ENCODE measurements at regions not wholly inside any gene's neighbourhood (a gene's known extent, or its start where the extent isn't known, plus 50 kb on each side); places are given as distances from the start of the nearest gene placed in this dataset.
"Not testable (repeated sequence)": the region's sequence is repeated elsewhere in the genome, so short reads cannot be mapped to it uniquely, and the experiment has no call there.

- no peak for DNase-seq
Measured at GRCh38 chr4:162938738-162939485, 227.8 kb downstream of the NAF1 start.

GRCh38 chr4:162935214-162935613, 231.5 kb downstream of the NAF1 start:
- no peak for DNase-seq

- DNase-seq: no peak
Measured at GRCh38 chr4:162931286-162931685, 235.4 kb downstream of the NAF1 start.

- DNase-seq: no peak
Measured at GRCh38 chr4:162921178-162921785, 245.4 kb downstream of the NAF1 start.

GRCh38 chr4:162920649-162921048, 246.0 kb downstream of the NAF1 start:
- no peak for DNase-seq

- DNase-seq: no peak
Measured at GRCh38 chr4:162912482-162912881, 254.2 kb downstream of the NAF1 start.

- DNase-seq: no peak
Measured at GRCh38 chr4:162911349-162911748, 255.3 kb downstream of the NAF1 start.

GRCh38 chr4:162909952-162910351, 256.7 kb downstream of the NAF1 start:
- DNase-seq: no peak

GRCh38 chr4:162894387-162894786, 272.3 kb downstream of the NAF1 start:
- no peak for DNase-seq

- peak in 1 of 5 experiments; percentile 82 for DNase-seq
Measured at GRCh38 chr4:162891788-162892707, 274.6 kb downstream of the NAF1 start.

- no peak for DNase-seq
Measured at GRCh38 chr4:162878096-162878495, 288.6 kb downstream of the NAF1 start.

- no peak for DNase-seq
Measured at GRCh38 chr4:162874748-162875147, 291.9 kb downstream of the NAF1 start.

- DNase-seq: no peak
Measured at GRCh38 chr4:162871990-162872389, 294.7 kb downstream of the NAF1 start.

GRCh38 chr4:162869157-162869556, 297.5 kb downstream of the NAF1 start:
- DNase-seq: no peak

- DNase-seq: no peak
Measured at GRCh38 chr4:162866565-162866964, 300.1 kb downstream of the NAF1 start.

GRCh38 chr4:162865102-162865501, 301.6 kb downstream of the NAF1 start:
- peak in 1 of 5 experiments; percentile 11 for DNase-seq

GRCh38 chr4:162853788-162854187, 312.9 kb downstream of the NAF1 start:
- DNase-seq: no peak

- DNase-seq: no peak
Measured at GRCh38 chr4:162852642-162853041, 314.0 kb downstream of the NAF1 start.

GRCh38 chr4:162851241-162851758, 315.4 kb downstream of the NAF1 start:
- not testable (repeated sequence) for DNase-seq

GRCh38 chr4:162849937-162850336, 316.8 kb downstream of the NAF1 start:
- DNase-seq: no peak

GRCh38 chr4:162847945-162848549, 318.6 kb downstream of the NAF1 start:
- DNase-seq: no peak

- no peak for DNase-seq
Measured at GRCh38 chr4:162841753-162842152, 324.9 kb downstream of the NAF1 start.

- no peak for DNase-seq
Measured at GRCh38 chr4:162839814-162840213, 326.9 kb downstream of the NAF1 start.
